ENCODE measurements at regions not wholly inside any gene's neighbourhood (a gene's known extent, or its start where the extent isn't known, plus 50 kb on each side); places are given as distances from the start of the nearest gene placed in this dataset.

DNA sequence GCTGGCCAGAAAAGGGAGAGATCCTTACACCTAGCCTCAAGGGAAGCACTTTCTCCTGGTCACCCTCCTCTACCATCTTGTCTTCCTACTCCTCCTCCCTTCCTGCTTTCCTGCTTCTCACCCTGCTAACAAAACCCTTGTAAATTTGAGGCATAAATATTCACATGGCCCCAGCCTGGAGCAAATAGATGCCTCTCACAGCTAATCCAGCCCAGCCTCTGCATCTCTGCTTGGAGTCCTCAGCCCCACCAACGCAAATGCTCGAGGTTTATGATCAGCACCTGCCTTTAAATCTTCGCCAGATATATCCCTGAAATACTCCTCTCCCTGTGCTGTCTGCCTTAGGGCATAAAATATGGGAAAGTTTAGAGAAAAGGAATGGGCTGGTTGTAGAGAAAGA, 205.2 kb upstream of the CDH5 start:
- Histone ChIP-seq H3K27me3 (ENCODE audit: insufficient read depth, low read length) (no peaks in the 10 kb centered on the region), H2AFZ (ENCODE audit: low read length, unreplicated experiment) (no peak overlapping the region), H3K79me2 (ENCODE audit: control insufficient read depth, insufficient read depth, low read length, unreplicated experiment) (no peaks in the 10 kb centered on the region), H3K36me3 (ENCODE audit: insufficient read depth, low read length) (no peaks in the 10 kb centered on the region), H3K27ac (ENCODE audit: low read depth, low read length) (no peak overlapping the region), H3K4me3 (ENCODE audit: low read depth, low read length) (no peak overlapping the region), H3K4me1 (ENCODE audit: control insufficient read depth, insufficient read depth, low read length, unreplicated experiment) (peaks cover 6% of the 10 kb centered on the region)

GRCh38 chr16:66159987-66160386, 206.5 kb upstream of the CDH5 start:
- Histone ChIP-seq H3K27ac (ENCODE audit: low read depth, low read length) (no peak overlapping the region), H3K79me2 (ENCODE audit: control insufficient read depth, insufficient read depth, low read length, unreplicated experiment) (no peaks in the 10 kb centered on the region), H3K36me3 (ENCODE audit: insufficient read depth, low read length) (no peaks in the 10 kb centered on the region), H3K27me3 (ENCODE audit: insufficient read depth, low read length) (no peaks in the 10 kb centered on the region), H3K4me3 (ENCODE audit: low read depth, low read length) (no peak overlapping the region), H2AFZ (ENCODE audit: low read length, unreplicated experiment) (no peak overlapping the region), H3K4me1 (ENCODE audit: control insufficient read depth, insufficient read depth, low read length, unreplicated experiment) (peaks cover 6% of the 10 kb centered on the region)

- Histone ChIP-seq H3K36me3 (ENCODE audit: insufficient read depth, low read length) (no peaks in the 10 kb centered on the region), H3K27me3 (ENCODE audit: insufficient read depth, low read length) (no peaks in the 10 kb centered on the region), H3K79me2 (ENCODE audit: control insufficient read depth, insufficient read depth, low read length, unreplicated experiment) (no peaks in the 10 kb centered on the region), H3K4me3 (ENCODE audit: low read depth, low read length) (no peak overlapping the region), H3K27ac (ENCODE audit: low read depth, low read length) (no peak overlapping the region), H3K4me1 (ENCODE audit: control insufficient read depth, insufficient read depth, low read length, unreplicated experiment) (peaks cover 23% of the 10 kb centered on the region), H2AFZ (ENCODE audit: low read length, unreplicated experiment) (no peak overlapping the region)
Observed at GRCh38 chr16:66156538-66156937, 210.0 kb upstream of the CDH5 start.

- Histone ChIP-seq H3K4me1 (ENCODE audit: control insufficient read depth, insufficient read depth, low read length, unreplicated experiment) (peaks cover 26% of the 10 kb centered on the region), H3K4me3 (ENCODE audit: low read depth, low read length) (no peak overlapping the region), H3K79me2 (ENCODE audit: control insufficient read depth, insufficient read depth, low read length, unreplicated experiment) (no peaks in the 10 kb centered on the region), H2AFZ (ENCODE audit: low read length, unreplicated experiment) (no peak overlapping the region), H3K27ac (ENCODE audit: low read depth, low read length) (no peak overlapping the region), H3K27me3 (ENCODE audit: insufficient read depth, low read length) (no peaks in the 10 kb centered on the region), H3K36me3 (ENCODE audit: insufficient read depth, low read length) (no peaks in the 10 kb centered on the region)
Observed at GRCh38 chr16:66155933-66156332, 210.6 kb upstream of the CDH5 start.

DNA sequence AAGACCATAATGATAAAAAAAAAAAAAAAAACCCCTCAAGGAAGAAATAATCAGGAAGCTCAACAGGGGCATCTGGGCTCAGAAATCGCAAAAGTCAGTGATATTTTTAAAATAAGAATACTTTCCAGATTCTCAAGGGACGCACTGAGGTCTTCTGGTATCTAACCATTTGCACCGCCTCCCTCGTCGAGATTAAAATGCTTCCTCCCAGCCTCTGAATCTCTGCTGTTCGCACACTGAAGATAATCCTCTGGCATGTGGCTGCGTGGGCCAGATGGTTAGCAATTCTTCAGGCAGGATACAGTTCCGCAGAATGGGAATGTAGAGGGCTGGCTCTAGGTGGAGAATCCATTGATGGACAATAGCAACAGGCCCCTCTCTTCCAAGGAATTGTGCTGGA, 211.7 kb upstream of the CDH5 start:
- H3K27me3 ChIP-seq (ENCODE audit: insufficient read depth, low read length), result no peaks in the 10 kb centered on the region
- no peaks in the 10 kb centered on the region for H3K36me3 ChIP-seq (ENCODE audit: insufficient read depth, low read length)
- H3K4me1 ChIP-seq (ENCODE audit: control insufficient read depth, insufficient read depth, low read length, unreplicated experiment), result peaks cover 32% of the 10 kb centered on the region
- H3K79me2 ChIP-seq (ENCODE audit: control insufficient read depth, insufficient read depth, low read length, unreplicated experiment), result no peaks in the 10 kb centered on the region
- H2AFZ ChIP-seq (ENCODE audit: low read length, unreplicated experiment), result no peak overlapping the region
- H3K27ac ChIP-seq (ENCODE audit: low read depth, low read length), result no peak overlapping the region
- H3K4me3 ChIP-seq (ENCODE audit: low read depth, low read length), result no peak overlapping the region

GRCh38 chr16:66152823-66153393, 213.6 kb upstream of the CDH5 start:
- H3K4me1 ChIP-seq (ENCODE audit: control insufficient read depth, insufficient read depth, low read length, unreplicated experiment), result peaks cover 26% of the 10 kb centered on the region
- no peaks in the 10 kb centered on the region for H3K79me2 ChIP-seq (ENCODE audit: control insufficient read depth, insufficient read depth, low read length, unreplicated experiment)
- peak overlapping the region; percentile 53 for H3K27ac ChIP-seq (ENCODE audit: low read depth, low read length)
- H2AFZ ChIP-seq (ENCODE audit: low read length, unreplicated experiment), result no peak overlapping the region
- no peaks in the 10 kb centered on the region for H3K27me3 ChIP-seq (ENCODE audit: insufficient read depth, low read length)
- H3K4me3 ChIP-seq (ENCODE audit: low read depth, low read length), result no peak overlapping the region
- H3K36me3 ChIP-seq (ENCODE audit: insufficient read depth, low read length), result no peaks in the 10 kb centered on the region

- Histone ChIP-seq H3K27ac (ENCODE audit: low read depth, low read length) (no peak overlapping the region), H3K4me1 (ENCODE audit: control insufficient read depth, insufficient read depth, low read length, unreplicated experiment) (peaks cover 26% of the 10 kb centered on the region), H3K4me3 (ENCODE audit: low read depth, low read length) (no peak overlapping the region), H3K27me3 (ENCODE audit: insufficient read depth, low read length) (no peaks in the 10 kb centered on the region), H2AFZ (ENCODE audit: low read length, unreplicated experiment) (no peak overlapping the region), H3K36me3 (ENCODE audit: insufficient read depth, low read length) (no peaks in the 10 kb centered on the region), H3K79me2 (ENCODE audit: control insufficient read depth, insufficient read depth, low read length, unreplicated experiment) (no peaks in the 10 kb centered on the region)
Observed at GRCh38 chr16:66152181-66152580, 214.3 kb upstream of the CDH5 start.

DNA sequence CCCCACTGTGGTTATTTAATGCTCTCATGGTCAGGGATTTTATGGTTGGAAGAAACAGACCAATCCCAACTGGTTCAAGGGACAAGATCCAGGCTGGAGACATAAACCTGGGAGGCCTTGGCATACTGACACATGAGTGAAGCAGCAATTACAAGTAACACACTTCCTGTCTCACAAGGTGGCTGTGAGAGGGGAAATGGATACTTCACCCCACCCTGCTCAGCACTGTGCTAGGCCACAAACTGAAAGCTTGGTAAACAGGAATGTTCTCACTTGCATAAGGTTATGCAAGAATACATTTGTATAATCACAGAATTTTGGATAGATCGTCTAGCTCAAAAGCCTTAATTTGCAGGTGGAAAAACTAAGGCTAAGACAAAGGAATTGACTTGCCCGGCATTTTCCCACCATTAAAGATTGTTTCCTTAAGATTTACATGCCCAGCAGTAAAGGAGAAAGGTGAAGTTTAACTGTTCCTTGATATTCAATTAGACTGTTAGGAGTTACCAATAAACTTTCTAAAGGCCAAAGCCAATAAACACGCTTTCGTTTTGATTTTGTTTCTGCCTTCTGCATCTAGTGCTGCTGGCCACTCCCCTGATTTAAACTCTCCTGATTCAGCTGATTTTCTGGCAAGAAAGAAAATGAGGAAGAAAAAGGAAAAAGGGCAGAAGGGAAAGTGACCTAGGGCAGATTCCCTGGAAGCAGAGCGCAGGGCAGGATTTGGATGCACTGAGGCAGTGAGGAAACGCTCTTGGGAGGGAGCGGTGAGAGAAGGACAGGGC, 215.6 kb upstream of the CDH5 start:
- Histone ChIP-seq H3K27ac (ENCODE audit: low read depth, low read length) (no peak overlapping the region), H3K27me3 (ENCODE audit: insufficient read depth, low read length) (no peaks in the 10 kb centered on the region), H3K79me2 (ENCODE audit: control insufficient read depth, insufficient read depth, low read length, unreplicated experiment) (no peaks in the 10 kb centered on the region), H3K4me1 (ENCODE audit: control insufficient read depth, insufficient read depth, low read length, unreplicated experiment) (peaks cover 26% of the 10 kb centered on the region), H2AFZ (ENCODE audit: low read length, unreplicated experiment) (peak overlapping the region; percentile 3), H3K4me3 (ENCODE audit: low read depth, low read length) (no peak overlapping the region), H3K36me3 (ENCODE audit: insufficient read depth, low read length) (no peaks in the 10 kb centered on the region)

GRCh38 chr16:66147291-66147690, 219.2 kb upstream of the CDH5 start:
- H3K4me3 ChIP-seq (ENCODE audit: low read depth, low read length), result no peak overlapping the region
- H3K27ac ChIP-seq (ENCODE audit: low read depth, low read length), result no peak overlapping the region
- peaks cover 12% of the 10 kb centered on the region for H3K4me1 ChIP-seq (ENCODE audit: control insufficient read depth, insufficient read depth, low read length, unreplicated experiment)
- no peaks in the 10 kb centered on the region for H3K79me2 ChIP-seq (ENCODE audit: control insufficient read depth, insufficient read depth, low read length, unreplicated experiment)
- no peak overlapping the region for H2AFZ ChIP-seq (ENCODE audit: low read length, unreplicated experiment)
- H3K36me3 ChIP-seq (ENCODE audit: insufficient read depth, low read length), result no peaks in the 10 kb centered on the region
- no peaks in the 10 kb centered on the region for H3K27me3 ChIP-seq (ENCODE audit: insufficient read depth, low read length)

DNA sequence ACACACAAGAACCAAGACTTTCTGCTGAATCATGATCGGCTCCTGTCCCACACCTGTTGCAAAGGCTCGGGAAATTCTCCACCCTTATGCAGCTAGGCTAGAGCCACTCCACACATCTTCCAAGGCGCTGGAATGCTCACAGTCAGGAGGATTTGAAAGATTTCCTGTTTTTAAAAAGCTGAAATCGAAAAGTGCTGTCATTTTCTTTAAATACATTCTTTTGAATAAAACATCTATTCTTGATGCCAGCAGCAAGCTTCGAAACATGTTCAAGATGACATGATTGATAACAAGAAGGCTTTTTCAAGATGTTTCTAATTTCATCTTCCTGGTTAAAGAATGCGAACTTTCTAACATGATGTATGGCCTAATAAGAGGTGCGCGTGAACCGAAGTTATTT, 219.7 kb upstream of the CDH5 start:
- Histone ChIP-seq H3K4me1 (ENCODE audit: control insufficient read depth, insufficient read depth, low read length, unreplicated experiment) (peaks cover 9% of the 10 kb centered on the region), H3K27me3 (ENCODE audit: insufficient read depth, low read length) (no peaks in the 10 kb centered on the region), H3K27ac (ENCODE audit: low read depth, low read length) (no peak overlapping the region), H3K4me3 (ENCODE audit: low read depth, low read length) (no peak overlapping the region), H2AFZ (ENCODE audit: low read length, unreplicated experiment) (no peak overlapping the region), H3K36me3 (ENCODE audit: insufficient read depth, low read length) (no peaks in the 10 kb centered on the region), H3K79me2 (ENCODE audit: control insufficient read depth, insufficient read depth, low read length, unreplicated experiment) (no peaks in the 10 kb centered on the region)

DNA sequence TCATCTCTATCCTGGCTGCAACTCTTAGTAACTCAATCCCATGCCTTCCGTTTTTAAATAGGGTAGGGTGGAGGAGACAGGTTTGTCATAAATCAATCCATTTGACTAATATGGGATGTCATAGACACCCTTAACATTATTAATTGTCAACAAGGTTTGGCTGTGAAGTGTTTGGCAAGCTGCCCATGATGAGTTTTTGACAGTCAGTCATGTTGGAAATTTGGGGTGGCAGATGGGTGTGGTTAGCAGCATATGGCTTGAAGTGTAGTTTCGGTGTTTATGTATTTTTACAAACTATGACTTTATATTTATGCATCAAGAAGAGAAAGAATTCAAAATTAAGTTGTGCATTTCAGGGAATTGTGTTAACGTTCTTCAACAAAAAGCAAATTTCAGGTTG, 221.8 kb upstream of the CDH5 start:
- Histone ChIP-seq H3K27ac (ENCODE audit: low read depth, low read length) (no peak overlapping the region), H3K4me1 (ENCODE audit: control insufficient read depth, insufficient read depth, low read length, unreplicated experiment) (no peaks in the 10 kb centered on the region), H3K27me3 (ENCODE audit: insufficient read depth, low read length) (no peaks in the 10 kb centered on the region), H3K4me3 (ENCODE audit: low read depth, low read length) (no peak overlapping the region), H3K36me3 (ENCODE audit: insufficient read depth, low read length) (no peaks in the 10 kb centered on the region), H2AFZ (ENCODE audit: low read length, unreplicated experiment) (no peak overlapping the region), H3K79me2 (ENCODE audit: control insufficient read depth, insufficient read depth, low read length, unreplicated experiment) (no peaks in the 10 kb centered on the region)
